ENCODE measurements at regions not wholly inside any gene's neighbourhood (a gene's known extent, or its start where the extent isn't known, plus 50 kb on each side); places are given as distances from the start of the nearest gene placed in this dataset.

- in situ Hi-C loops (cut with MboI; ENCODE audit: low pct_unique_long_range_greater_than_20kb, low sequenced_read_pairs, unreplicated experiment) = no loop called here
- DNase-seq (ENCODE audit: low spot score) = no peak
- no peak for TF ChIP-seq CTCF (IDR thresholded peaks at IDR 0.05; ENCODE audit: extremely low read depth, insufficient read depth, missing control alignments)
These were observed 379.5 kb downstream of the ZIC3 start for GRCh38 chrX:137945470-137945869.

- no peak for DNase-seq (ENCODE audit: low spot score)
- TF ChIP-seq CTCF (IDR thresholded peaks at IDR 0.05; ENCODE audit: extremely low read depth, insufficient read depth, missing control alignments) = no peak
- in situ Hi-C loops (cut with MboI; ENCODE audit: low pct_unique_long_range_greater_than_20kb, low sequenced_read_pairs, unreplicated experiment) = no loop called here
These were observed 403.3 kb downstream of the ZIC3 start for GRCh38 chrX:137969191-137969590.

- DNase-seq (ENCODE audit: low spot score) = no peak
- TF ChIP-seq CTCF (IDR thresholded peaks at IDR 0.05; ENCODE audit: extremely low read depth, insufficient read depth, missing control alignments) = no peak
- in situ Hi-C loops (cut with MboI; ENCODE audit: low pct_unique_long_range_greater_than_20kb, low sequenced_read_pairs, unreplicated experiment) = no loop called here
These were observed 416.7 kb downstream of the ZIC3 start for GRCh38 chrX:137982472-137983172.

- DNase-seq (ENCODE audit: low spot score) = no peak
- TF ChIP-seq CTCF (IDR thresholded peaks at IDR 0.05; ENCODE audit: extremely low read depth, insufficient read depth, missing control alignments) = no peak
- in situ Hi-C loops (cut with MboI; ENCODE audit: low pct_unique_long_range_greater_than_20kb, low sequenced_read_pairs, unreplicated experiment) = no loop called here
These were observed 422.5 kb downstream of the ZIC3 start for GRCh38 chrX:137988470-137988869.

- no peak for TF ChIP-seq CTCF (IDR thresholded peaks at IDR 0.05; ENCODE audit: extremely low read depth, insufficient read depth, missing control alignments)
- no peak for DNase-seq (ENCODE audit: low spot score)
- in situ Hi-C loops (cut with MboI; ENCODE audit: low pct_unique_long_range_greater_than_20kb, low sequenced_read_pairs, unreplicated experiment) = no loop called here
These were observed 432.7 kb downstream of the ZIC3 start for GRCh38 chrX:137998619-137999018.

GRCh38 chrX:137999071-137999470, 433.1 kb downstream of the ZIC3 start:
- TF ChIP-seq CTCF (IDR thresholded peaks at IDR 0.05; ENCODE audit: extremely low read depth, insufficient read depth, missing control alignments) = no peak
- in situ Hi-C loops (cut with MboI; ENCODE audit: low pct_unique_long_range_greater_than_20kb, low sequenced_read_pairs, unreplicated experiment) = no loop called here
- no peak for DNase-seq (ENCODE audit: low spot score)
